PC-9 (cell line): ENCODE measurements at regions not wholly inside any gene's neighbourhood (a gene's known extent, or its start where the extent isn't known, plus 50 kb on each side); places are given as distances from the start of the nearest gene placed in this dataset.

Source experiments
- BruUV-seq: library from RNA; stranded (reverse); fragments of 400-500 nt; replicated peaks from 2 replicates; lab custom pipeline; 2021; lab: Mats Ljungman, UMichigan
- CTCF ChIA-PET: fragments of 300-600 bp; sonication (Branson Sonifier 250); formaldehyde crosslinking; loops from one replicate; lab custom pipeline; 2022; ENCODE audit warnings: antibody characterized with exemption; lab: Charles Lee
- POLR2A ChIA-PET: fragments of 300-600 bp; sonication (Branson Sonifier 250); formaldehyde crosslinking; loops from one replicate; lab custom pipeline; 2022; ENCODE audit warnings: antibody characterized with exemption; ENCODE audit not compliant: unreplicated experiment; lab: Charles Lee
- DNase-seq, 2 experiments: peaks; one replicate each; pipeline versions ENCODE4 v3.0.0 to v3.0.0-alpha.2; 2015 to 2022; ENCODE audit warnings: mixed read lengths in 1 of 2
- H2AFZ ChIP-seq: fragments of 200-600 bp; sonication (generic); 2 replicates; pipeline ENCODE4 v1.8.1; 2017; ENCODE audit warnings: antibody characterized with exemption
- H3F3A ChIP-seq: fragments of 200-600 bp; sonication (generic); 2 replicates; pipeline ENCODE4 v1.8.1; 2017; ENCODE audit warnings: antibody characterized with exemption, mild to moderate bottlenecking, low read depth; ENCODE audit not compliant: insufficient read depth
- H3K27ac ChIP-seq: fragments of 200-600 bp; sonication (generic); 2 replicates; pipeline ENCODE4 v1.6.1; 2016; ENCODE audit warnings: mixed run types
- H3K27me3 ChIP-seq: fragments of 200-600 bp; sonication (generic); 2 replicates; pipeline ENCODE4 v1.6.1; 2016; ENCODE audit warnings: low read depth, mixed run types; ENCODE audit not compliant: insufficient read depth
- H3K36me3 ChIP-seq: fragments of 200-600 bp; sonication (generic); 2 replicates; pipeline ENCODE4 v1.6.1; 2016; ENCODE audit warnings: low read depth, mixed run types
- H3K4me1 ChIP-seq: fragments of 200-600 bp; sonication (generic); replicated peaks from 2 replicates; pipeline ENCODE4 v1.6.1; 2016; ENCODE audit warnings: mixed run types; ENCODE audit not compliant: insufficient read depth
- H3K4me2 ChIP-seq: fragments of 200-600 bp; sonication (generic); 2 replicates; pipeline ENCODE4 v1.6.1; 2017; ENCODE audit warnings: mixed run types
- H3K4me3 ChIP-seq: fragments of 200-600 bp; sonication (generic); 2 replicates; pipeline ENCODE4 v1.6.1; 2016; ENCODE audit warnings: mixed run types
- H3K79me2 ChIP-seq: fragments of 200-600 bp; sonication (generic); 2 replicates; pipeline ENCODE4 v1.6.1; 2017; ENCODE audit warnings: low read depth, mixed run types
- H3K9me2 ChIP-seq: fragments of 200-600 bp; sonication (generic); 2 replicates; pipeline ENCODE4 v1.8.1; 2017; ENCODE audit warnings: mild to moderate bottlenecking; ENCODE audit not compliant: insufficient read depth
- H3K9me3 ChIP-seq: fragments of 200-600 bp; sonication (generic); 2 replicates; pipeline ENCODE4 v1.8.1; 2016; ENCODE audit warnings: low read depth; ENCODE audit not compliant: insufficient read depth
- H4K20me1 ChIP-seq: fragments of 200-600 bp; sonication (generic); 2 replicates; pipeline ENCODE4 v1.8.1; 2017; ENCODE audit not compliant: insufficient read depth
- EZH2 ChIP-seq: fragments of 200-600 bp; sonication (generic); IDR thresholded peaks from 2 replicates; pipeline ENCODE4 v1.8.0; 2017; ENCODE audit warnings: antibody characterized with exemption, low read depth
- intact Hi-C: fragments of 100-400 bp; cut with micrococcal nuclease; formaldehyde crosslinking; loops from one replicate; pipeline ENCODE4 v1.10.0; 2022; ENCODE audit not compliant: unreplicated experiment
- TF ChIP-seq, protein P1 (sequence below): fragments of 200-600 bp; sonication (generic); conservative IDR thresholded peaks from 2 replicates; pipeline ENCODE4 v1.6.1; 2017; ENCODE audit warnings: mixed run types, antibody characterized with exemption, mild to moderate bottlenecking, moderate library complexity

- Histone ChIP-seq H3K4me1 (no peaks in the 10 kb centered on the region), H3K79me2 (no peaks in the 10 kb centered on the region), H3K9me2 (peaks cover 11% of the 10 kb centered on the region; the same call in 1 of the 2 replicates), H3K27ac (no peak overlapping the region), H3K36me3 (no peaks in the 10 kb centered on the region), H2AFZ (no peak overlapping the region), H3F3A (no peaks in the 10 kb centered on the region), H3K27me3 (no peaks in the 10 kb centered on the region), H3K4me2 (no peak overlapping the region), H3K4me3 (no peak overlapping the region), H4K20me1 (no peaks in the 10 kb centered on the region), H3K9me3 (no peaks in the 10 kb centered on the region)
- TF ChIP-seq, protein P1, sequence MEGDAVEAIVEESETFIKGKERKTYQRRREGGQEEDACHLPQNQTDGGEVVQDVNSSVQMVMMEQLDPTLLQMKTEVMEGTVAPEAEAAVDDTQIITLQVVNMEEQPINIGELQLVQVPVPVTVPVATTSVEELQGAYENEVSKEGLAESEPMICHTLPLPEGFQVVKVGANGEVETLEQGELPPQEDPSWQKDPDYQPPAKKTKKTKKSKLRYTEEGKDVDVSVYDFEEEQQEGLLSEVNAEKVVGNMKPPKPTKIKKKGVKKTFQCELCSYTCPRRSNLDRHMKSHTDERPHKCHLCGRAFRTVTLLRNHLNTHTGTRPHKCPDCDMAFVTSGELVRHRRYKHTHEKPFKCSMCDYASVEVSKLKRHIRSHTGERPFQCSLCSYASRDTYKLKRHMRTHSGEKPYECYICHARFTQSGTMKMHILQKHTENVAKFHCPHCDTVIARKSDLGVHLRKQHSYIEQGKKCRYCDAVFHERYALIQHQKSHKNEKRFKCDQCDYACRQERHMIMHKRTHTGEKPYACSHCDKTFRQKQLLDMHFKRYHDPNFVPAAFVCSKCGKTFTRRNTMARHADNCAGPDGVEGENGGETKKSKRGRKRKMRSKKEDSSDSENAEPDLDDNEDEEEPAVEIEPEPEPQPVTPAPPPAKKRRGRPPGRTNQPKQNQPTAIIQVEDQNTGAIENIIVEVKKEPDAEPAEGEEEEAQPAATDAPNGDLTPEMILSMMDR = no peak
- ChIA-PET CTCF (no interaction called here), POLR2A (no interaction called here)
- intact Hi-C loops = no loop called here
- DNase-seq = no peak
- no TSS peak for BruUV-seq
Observed at GRCh38 chr3:110254591-110254990, 817.0 kb upstream of the NECTIN3 start.

- no peak for DNase-seq
- no peak overlapping the region for H3K4me2 ChIP-seq
- TF ChIP-seq, protein P1 = no peak
- TF ChIP-seq EZH2 = no peak
- ChIA-PET CTCF (no interaction called here), POLR2A (no interaction called here)
- H3K9me2 ChIP-seq = no peaks in the 10 kb centered on the region
- H3K27me3 ChIP-seq = no peaks in the 10 kb centered on the region
- H3K27ac ChIP-seq = no peak overlapping the region
- no peaks in the 10 kb centered on the region for H3K4me1 ChIP-seq
- H2AFZ ChIP-seq = no peak overlapping the region
- no peak overlapping the region for H3K4me3 ChIP-seq
- H3F3A ChIP-seq = no peaks in the 10 kb centered on the region
- no peaks in the 10 kb centered on the region for H3K79me2 ChIP-seq
- intact Hi-C loops = no loop called here
- no TSS peak for BruUV-seq
- no peaks in the 10 kb centered on the region for H3K9me3 ChIP-seq
- H3K36me3 ChIP-seq = no peaks in the 10 kb centered on the region
- H4K20me1 ChIP-seq = no peaks in the 10 kb centered on the region
Observed at GRCh38 chr3:110261141-110261540, 810.5 kb upstream of the NECTIN3 start.

DNA sequence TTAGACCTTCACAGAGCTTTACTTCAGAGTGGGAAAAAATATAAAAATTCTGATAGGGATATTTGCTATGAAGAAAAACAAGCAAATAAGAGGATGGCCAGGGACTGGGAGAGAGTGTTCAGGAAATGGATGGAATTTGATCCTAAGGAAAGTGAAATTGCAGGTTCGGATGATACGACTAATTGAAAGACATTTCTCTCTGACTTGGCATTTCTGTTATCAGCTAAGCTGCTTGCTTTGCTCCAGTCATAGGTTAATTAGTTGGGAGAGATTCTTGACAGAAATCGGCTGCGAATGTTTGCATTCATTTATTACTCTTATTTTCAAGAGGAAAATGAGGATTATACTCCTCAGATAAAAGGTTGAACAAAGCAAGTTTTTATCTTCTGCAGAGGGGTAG, 808.7 kb upstream of the NECTIN3 start:
- Histone ChIP-seq H3K36me3 (no peaks in the 10 kb centered on the region), H2AFZ (no peak overlapping the region), H3K9me2 (no peaks in the 10 kb centered on the region), H4K20me1 (no peaks in the 10 kb centered on the region), H3K27me3 (no peaks in the 10 kb centered on the region), H3K79me2 (no peaks in the 10 kb centered on the region), H3F3A (no peaks in the 10 kb centered on the region), H3K4me2 (no peak overlapping the region), H3K27ac (no peak overlapping the region), H3K9me3 (no peaks in the 10 kb centered on the region), H3K4me1 (no peaks in the 10 kb centered on the region), H3K4me3 (no peak overlapping the region)
- intact Hi-C loops = no loop called here
- ChIA-PET POLR2A (no interaction called here), CTCF (no interaction called here)
- no TSS peak for BruUV-seq
- TF ChIP-seq EZH2 = no peak
- TF ChIP-seq, protein P1 = no peak
- DNase-seq = no peak
